Stimulated activated CD8-positive, alpha-beta memory T cell treated with anti-CD3 and anti-CD28 coated beads, Interleukin-15, amount 100 ng/mL, for 4 hours (primary cell): ENCODE measurements at regions not wholly inside any gene's neighbourhood (a gene's known extent, or its start where the extent isn't known, plus 50 kb on each side); places are given as distances from the start of the nearest gene placed in this dataset.

ENCODE experiments used
- DNase-seq, 2 donors: peaks; one replicate each; pipeline ENCODE4 v3.0.0-alpha.2; 2020; ENCODE audit warnings: low read depth in 2 of 2

DNA sequence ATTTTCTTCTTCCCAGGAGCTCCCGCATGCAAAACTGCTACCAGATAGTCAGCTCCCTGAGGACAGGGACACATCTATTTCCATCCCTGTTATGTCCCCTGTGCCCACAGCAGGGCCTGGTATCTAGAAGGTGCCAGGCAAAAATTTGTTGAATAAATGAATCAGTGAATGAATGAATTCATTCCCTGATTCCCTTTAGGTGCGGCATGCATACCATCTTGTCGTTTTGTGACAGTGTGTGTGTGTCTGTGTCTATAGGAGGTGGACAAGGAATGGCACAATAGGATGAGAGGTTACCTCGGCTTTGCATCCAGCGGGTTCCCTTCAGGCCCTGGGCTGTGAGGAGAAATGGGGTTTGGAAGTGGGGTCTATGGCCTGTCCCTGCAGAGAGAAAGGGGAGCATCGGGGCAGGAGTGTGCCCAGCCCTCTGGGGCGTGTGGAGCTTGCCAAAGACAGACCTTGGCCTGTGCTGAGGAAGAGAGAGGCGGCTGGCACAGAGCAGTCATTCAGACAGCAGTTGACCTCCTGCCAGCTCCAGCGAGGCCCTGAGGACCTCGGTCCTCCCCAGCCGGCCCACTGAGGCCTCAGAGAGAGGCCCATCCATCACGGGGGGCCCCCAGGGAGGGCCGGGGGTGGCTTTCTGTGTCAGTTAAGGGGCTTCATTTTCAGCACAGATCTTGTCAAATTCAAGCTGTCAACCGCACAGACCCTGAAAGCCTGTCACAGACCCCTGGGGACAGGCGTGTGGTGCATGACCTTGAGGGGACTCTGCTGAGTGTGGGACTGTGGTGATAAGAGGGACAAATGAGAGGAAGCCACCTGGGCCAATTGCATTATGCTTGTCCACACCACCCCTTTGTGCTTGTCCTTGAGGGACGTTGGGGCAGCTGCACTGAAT lies 125.9 kb upstream of the CXCR4 start:
- no peak for DNase-seq

DNA sequence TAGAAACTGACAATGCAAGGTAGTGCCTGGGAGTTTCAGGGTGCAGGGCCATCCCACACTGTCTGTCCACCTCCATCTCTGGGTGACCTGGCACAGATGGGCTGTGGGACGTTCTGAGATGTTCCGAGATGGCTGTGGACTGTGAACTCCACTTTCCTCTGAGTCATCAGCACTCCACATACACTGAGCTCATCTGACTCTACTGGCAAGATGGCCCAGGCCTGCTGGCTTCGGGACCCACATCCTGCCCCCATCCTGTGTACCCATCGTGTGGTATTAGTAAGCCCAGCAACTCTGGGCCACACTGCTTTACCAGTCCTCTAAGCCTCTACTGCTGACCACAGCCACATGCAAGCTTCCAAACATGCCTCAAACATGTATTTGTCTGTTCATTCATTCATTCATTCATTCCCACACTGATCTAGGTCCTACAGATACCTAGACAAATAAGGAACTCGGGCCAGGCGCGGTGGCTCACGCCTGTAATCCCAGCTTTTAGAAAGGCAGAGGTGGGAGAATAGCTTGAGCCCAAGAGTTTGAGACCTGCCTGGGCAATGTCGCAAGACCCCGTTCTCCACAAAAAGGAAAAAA lies 124.8 kb upstream of the CXCR4 start:
- DNase-seq, result peak in 1 of 2 donors; percentile 31

- DNase-seq, result no peak
Measured at GRCh38 chr2:136242100-136242499, 124.2 kb upstream of the CXCR4 start.

GRCh38 chr2:136239079-136239685 lies 121.2 kb upstream of the CXCR4 start:
- no peak for DNase-seq

GRCh38 chr2:136238286-136239078 lies 120.5 kb upstream of the CXCR4 start:
- no peak for DNase-seq

GRCh38 chr2:136236019-136236418 lies 118.1 kb upstream of the CXCR4 start:
- DNase-seq, result no peak

- DNase-seq, result no peak
Measured at GRCh38 chr2:136235546-136235945, 117.6 kb upstream of the CXCR4 start.

DNA sequence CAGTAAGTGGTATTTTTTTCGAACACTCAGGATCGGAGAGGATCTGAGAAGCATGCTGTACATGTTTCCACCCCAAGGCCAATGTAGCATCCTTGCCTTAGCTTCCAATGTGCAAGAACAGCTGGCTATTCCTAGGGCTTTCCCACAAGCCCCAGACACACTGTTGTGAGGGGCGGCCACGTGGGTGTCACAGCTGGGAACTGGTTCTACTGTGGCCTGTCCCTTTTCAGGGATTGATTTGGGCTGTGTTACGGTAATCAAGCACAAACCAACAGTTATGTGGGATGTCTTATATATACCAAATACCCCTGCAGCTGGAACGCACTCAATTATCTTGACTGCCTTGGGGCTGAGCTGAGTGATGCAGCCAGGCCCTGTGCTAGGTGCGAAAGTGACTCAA lies 116.3 kb upstream of the CXCR4 start:
- DNase-seq, result no peak

DNA sequence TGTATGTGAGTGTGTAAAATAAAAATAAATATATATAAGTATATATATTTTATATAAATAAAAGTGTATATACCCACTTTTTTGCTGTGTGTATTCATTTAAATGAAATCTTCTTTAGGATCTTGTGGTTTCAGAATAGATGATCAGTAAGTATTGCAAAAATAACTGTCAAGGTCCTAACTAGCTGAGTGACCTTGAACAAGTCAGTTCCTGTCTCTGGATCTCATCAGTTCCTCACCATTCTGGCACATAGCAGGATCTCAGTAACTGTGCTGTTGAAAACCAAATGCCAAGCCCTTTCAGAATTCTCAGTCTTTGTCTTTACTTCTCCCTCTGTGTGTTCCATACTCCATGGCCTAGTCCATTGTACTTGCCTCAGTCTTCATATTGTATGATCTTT lies 115.3 kb upstream of the CXCR4 start:
- DNase-seq, result no peak

DNA sequence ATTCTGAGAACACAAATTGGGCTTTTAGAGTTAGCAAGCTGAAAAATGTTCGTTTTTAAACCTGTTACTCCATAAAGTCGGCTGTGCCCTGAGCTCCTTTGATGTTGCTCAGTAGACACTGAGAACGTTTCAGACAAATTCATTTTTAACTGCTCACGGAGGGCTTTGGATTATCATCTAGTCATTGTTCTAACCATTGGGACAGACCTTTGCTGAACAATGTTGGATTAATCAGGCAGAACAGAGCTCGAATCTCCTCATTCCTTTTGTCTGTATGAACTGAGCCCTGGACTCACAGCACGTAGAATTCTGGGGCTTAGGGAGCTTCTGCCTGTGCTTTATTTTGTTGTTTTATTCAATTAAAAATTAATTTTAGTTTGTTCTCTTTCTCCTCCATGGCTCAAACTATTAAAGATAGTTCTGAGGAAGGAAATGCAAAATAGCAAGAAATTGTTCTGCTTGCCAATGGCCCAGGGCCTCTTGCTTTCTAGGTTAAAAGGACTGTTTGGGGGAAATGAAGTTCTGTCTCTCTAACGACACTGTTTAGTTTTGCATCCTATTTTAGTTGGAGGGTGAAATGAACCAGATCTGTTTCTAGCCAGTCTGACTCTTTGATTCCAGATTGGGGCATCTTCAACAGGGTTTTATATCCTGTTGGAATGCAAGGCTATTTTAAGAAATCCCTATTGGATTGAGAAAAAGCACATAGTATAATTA lies 114.7 kb upstream of the CXCR4 start:
- no peak for DNase-seq

DNA sequence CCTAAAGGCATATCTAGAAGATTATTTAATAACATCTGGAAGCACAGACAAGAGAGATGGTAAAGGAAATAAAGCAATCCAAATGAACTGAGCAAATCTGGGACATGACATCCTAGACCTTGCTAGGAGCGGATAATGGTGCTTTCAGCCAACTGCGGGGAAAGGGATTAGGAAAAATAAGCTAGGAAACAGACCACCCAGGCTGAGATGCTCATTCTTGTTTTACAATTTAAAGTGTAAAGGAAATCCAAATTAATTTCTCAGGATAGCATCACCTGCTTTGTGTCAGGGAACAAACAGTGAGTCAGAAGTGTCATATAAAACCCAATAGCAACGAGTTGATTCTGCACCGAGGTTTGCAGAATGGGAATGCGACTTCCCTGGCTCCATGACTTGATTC lies 112.5 kb upstream of the CXCR4 start:
- no peak for DNase-seq

DNA sequence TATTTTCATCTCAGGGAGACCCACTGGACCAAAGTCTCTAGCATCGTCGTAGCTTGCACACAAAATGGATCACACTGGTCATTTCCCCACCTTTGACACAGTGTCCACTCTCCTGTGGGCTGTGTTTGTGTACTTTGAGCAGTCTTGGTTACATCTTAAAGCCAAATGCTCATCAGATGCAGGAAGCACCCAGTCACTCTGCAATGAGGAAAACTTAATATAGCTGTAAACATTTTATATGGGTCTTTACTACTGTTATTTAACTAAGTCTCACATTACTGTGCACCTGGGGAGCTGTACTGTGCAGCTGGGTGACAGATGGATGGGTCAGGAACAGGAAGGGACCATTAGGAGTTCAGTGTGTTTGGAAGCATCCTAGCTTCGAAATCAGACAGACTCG lies 109.0 kb upstream of the CXCR4 start:
- no peak for DNase-seq

DNA sequence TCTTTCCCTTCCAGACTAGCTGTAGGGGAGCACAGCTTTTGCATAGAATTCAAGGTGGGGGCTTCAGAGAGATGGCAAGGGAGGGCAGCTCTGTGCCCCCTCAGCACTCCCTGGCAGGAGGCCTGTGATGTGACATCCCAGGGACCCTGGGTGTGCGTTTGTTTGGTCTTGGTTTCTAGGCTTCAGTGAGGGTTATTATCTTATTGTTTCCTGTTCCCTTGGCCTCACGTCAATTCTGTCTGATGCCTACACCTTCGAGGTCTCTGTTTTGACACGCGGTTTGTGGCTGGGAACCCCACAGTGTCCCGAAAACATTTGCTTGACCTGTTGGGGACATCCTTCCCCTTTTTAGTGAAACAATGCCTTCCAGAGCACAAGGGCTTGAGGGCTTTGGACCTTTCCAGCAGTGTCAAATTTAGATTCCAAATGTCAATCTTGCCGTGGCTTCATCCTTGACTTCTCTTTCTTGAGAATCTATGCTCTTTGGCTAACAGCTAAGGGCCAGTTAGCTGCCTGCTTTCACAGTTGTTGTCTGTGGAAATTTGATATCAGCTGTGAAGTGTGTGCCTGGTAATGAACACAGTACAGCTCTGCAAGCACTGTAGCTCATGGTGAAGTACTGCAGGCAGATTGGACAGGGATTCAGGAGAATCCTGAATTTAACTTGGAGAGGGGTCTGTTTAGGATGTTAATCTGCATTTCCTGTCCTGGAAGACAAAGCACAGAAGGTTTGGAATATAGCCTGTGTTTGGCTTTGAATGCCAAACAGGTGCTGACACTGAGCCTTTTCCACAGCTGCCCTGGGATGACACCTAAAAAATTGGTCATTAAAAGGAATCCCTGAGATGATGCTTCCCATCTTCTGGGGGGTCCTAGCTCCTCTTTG lies 108.2 kb upstream of the CXCR4 start:
- DNase-seq, result peak in 1 of 2 donors; percentile 31

DNA sequence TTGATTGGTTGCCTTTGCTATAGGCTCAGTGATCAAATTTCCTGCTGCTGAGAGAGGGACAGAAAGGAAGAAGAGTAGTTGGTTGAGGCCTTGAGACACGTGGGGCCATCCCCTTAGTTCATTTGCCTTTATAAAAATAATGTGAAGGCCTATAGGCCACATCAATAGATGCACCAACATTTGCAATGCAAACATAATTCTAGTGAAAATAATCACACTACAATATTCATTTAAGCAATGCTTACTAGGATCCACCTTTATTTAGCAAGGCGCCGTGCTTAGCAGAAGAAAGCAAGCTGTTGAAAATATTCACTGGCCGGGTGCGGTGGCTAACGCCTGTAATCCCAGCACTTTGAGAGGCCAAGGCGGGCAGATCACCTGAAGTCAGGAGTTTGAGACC lies 105.3 kb upstream of the CXCR4 start:
- no peak for DNase-seq

GRCh38 chr2:136222862-136223261 lies 104.9 kb upstream of the CXCR4 start:
- DNase-seq, result no peak

DNA sequence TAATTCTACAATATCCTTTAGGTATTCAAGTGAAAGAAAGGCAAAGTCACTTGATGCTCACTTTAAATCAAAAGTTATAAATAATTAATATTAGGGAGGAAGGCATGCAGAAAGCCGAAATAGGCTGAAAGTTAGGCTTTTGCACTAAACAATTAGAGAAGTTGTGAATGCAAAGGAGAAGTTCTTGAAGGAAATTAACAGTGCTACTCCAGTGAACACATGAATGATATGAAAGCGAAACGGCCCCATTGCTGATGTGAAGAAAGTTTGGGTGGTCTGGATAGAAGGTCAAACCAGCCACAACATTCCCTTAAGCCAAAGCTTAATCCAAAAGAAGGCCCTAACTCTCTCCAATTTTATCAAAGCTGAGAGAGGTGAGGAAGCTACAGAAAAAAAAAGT lies 103.1 kb upstream of the CXCR4 start:
- DNase-seq, result no peak

DNA sequence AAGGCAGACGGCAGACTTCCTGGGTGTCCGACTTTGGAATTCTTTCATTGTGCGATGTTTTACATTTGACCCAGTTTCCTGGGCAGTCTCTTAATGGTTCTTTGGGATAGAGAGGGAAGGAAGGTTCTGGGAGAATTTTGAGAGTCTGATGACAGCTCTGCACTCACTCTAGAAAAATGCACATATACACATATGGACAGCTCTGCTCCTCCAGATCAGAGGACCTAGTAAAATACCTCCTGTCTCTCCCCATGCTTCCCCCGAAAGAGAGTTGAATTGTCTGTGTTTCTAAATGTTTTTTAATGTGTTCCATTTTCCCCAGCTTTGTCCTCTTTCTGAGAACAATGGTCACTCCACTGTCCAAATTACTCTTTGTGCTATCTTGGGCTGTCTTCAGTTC lies 102.0 kb upstream of the CXCR4 start:
- DNase-seq, result no peak

DNA sequence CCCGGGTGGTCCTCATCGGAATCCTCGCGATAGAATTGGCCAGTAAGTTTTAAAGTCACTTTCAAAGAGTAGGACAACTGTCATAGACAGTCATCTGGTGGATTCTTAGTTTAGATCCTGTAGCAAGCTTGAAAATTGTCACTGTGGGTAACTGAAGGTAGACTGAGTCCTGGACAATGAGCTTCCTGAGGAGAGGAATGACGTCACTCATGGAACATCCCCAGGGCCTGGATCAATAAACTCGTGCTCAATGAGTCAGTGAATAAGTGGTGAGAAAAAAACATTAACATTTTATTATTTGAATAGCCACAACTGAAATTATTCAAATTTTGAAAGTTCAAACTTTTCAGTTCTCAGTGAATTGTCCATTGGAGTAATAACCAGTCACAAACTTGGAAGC lies 101.4 kb upstream of the CXCR4 start:
- no peak for DNase-seq

GRCh38 chr2:136217996-136218395 lies 100.0 kb upstream of the CXCR4 start:
- no peak for DNase-seq

DNA sequence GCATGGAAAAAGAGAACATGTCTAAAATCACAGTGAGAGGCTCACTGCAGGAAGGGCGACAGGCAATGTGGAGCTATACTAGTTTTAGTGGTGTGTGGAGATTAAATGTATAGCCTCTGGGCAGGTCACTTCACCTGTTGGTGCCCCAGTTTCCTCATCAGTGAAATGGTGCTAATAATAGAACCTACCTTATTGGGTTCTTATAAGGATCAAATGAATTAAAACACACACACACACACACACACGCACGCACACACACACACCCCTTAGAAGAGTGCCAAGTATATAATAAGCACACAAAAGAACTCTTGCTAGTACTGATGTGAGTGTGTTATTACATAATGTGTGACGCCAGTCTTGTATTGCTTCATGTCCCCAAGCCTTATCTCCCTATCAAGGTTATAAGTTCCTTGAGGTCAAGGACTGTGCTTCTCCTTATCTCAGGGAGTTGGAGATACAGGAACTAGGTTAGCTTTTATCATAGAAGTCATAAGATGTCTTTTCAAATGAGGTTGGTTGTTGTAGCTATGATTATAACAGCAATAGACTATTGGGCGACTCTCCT lies 98.0 kb upstream of the CXCR4 start:
- DNase-seq, result no peak
